Spleen (tissue), 7 donors: ENCODE measurements at regions not wholly inside any gene's neighbourhood (a gene's known extent, or its start where the extent isn't known, plus 50 kb on each side); places are given as distances from the start of the nearest gene placed in this dataset.

ENCODE experiments used
- CTCF ChIP-seq, 11 experiments: fragments of 200-600 bp in 7 of 11; fragments of 450-650 bp in 4 of 11; sonication (generic) in 4 of 11; IDR thresholded peaks in 8 of 11; conservative IDR thresholded peaks in 3 of 11; 1 replicate in 7 of 11; 2 replicates in 4 of 11; pipeline versions ENCODE4 v1.4.0 to v1.8.0; 2016 to 2021; ENCODE audit warnings: antibody characterized with exemption in 11 of 11, inconsistent platforms in 4 of 11, mild to moderate bottlenecking in 1 of 11
- POLR2A ChIP-seq, 3 donors: fragments of 450-650 bp; IDR thresholded peaks; one replicate each; pipeline ENCODE4 v1.5.1; 2017; ENCODE audit warnings: antibody characterized with exemption in 3 of 3, mild to moderate bottlenecking in 1 of 3
- donor health status: DM: no; HTN: no; CAD: no; lungs with moderate emphysema.
- donor health status: DM: no; HTN: no; CAD: no.
- donor health status: DM: no; HTN: no; CAD: no.

GRCh38 chr5:61752588-61752987 lies 420.5 kb downstream of the ZSWIM6 start:
- TF ChIP-seq CTCF (IDR thresholded peaks at IDR 0.05 in 8 of 11, conservative IDR thresholded peaks at IDR 0.05 in 3 of 11) (no peak), POLR2A (IDR thresholded peaks at IDR 0.05) (no peak)
